K562 (cell line): ENCODE measurements at regions not wholly inside any gene's neighbourhood (a gene's known extent, or its start where the extent isn't known, plus 50 kb on each side); places are given as distances from the start of the nearest gene placed in this dataset.

Source experiments
- ATAC-seq: fragments of 200-7000 bp; cut with Tn5 transposase; 3 replicates; pipeline ENCODE4 v1.9.1; 2020; ENCODE audit warnings: moderate library complexity
- BruUV-seq: library from RNA; stranded (reverse); fragments of 400-500 nt; replicated peaks from 2 replicates; lab custom pipeline; 2021; lab: Mats Ljungman, UMichigan
- CTCF ChIA-PET: fragments of 300-600 bp; formaldehyde crosslinking; extraction: SDS; loops from one replicate; lab custom pipeline; 2021; ENCODE audit warnings: low intra/inter-chr PET ratio; lab: Yijun Ruan, JAX
- POLR2A ChIA-PET: fragments of 300-600, 350-650 bp; sonication (Branson Sonifier 250); formaldehyde crosslinking; extraction: SDS; loops from one replicate; lab custom pipeline; 2021; ENCODE audit warnings: antibody characterized with exemption, inconsistent platforms; lab: Yijun Ruan, JAX
- DNase-seq, 4 experiments: peaks; one replicate each; pipeline versions ENCODE4 v3.0.0 to v3.0.0-alpha.2; 2011 to 2018; ENCODE audit warnings: low spot score in 3 of 4, mixed read lengths in 3 of 4; ENCODE audit errors: extremely low read depth in 1 of 4
- FAIRE-seq: peaks from 2 replicates; lab custom pipeline; 2011; peaks lifted over from hg19 to GRCh38; lab: Jason Lieb, UNC
- H2AFZ ChIP-seq: 2 replicates; pipeline ENCODE4 v1.6.0; 2011; ENCODE audit warnings: low read depth, low read length, control low read depth, inconsistent platforms
- H3K27ac ChIP-seq: fragments of 200-600 bp; 3 replicates; pipeline ENCODE4 v1.8.0; 2011; ENCODE audit warnings: low read depth, mild to moderate bottlenecking, control low read depth, inconsistent platforms, low read length, moderate library complexity, mixed read lengths; ENCODE audit errors: extremely low read depth
- H3K27me3 ChIP-seq, 2 experiments: fragments of 300-600 bp in 1 of 2; 2 replicates in 1 of 2; 3 replicates in 1 of 2; pipeline versions ENCODE4 v1.6.0 to v1.8.0; 2011; ENCODE audit warnings: inconsistent platforms in 2 of 2, low read length in 2 of 2, mild to moderate bottlenecking in 1 of 2, mixed read lengths in 1 of 2, moderate library complexity in 1 of 2; ENCODE audit not compliant: control insufficient read depth in 2 of 2, insufficient read depth in 2 of 2
- H3K36me3 ChIP-seq: fragments of 300-600 bp; 3 replicates; pipeline ENCODE4 v1.8.0; 2011; ENCODE audit warnings: mild to moderate bottlenecking, low read length, inconsistent platforms; ENCODE audit not compliant: control insufficient read depth, insufficient read depth
- H3K4me1 ChIP-seq, 2 experiments: fragments of 200-600 bp in 1 of 2; replicated peaks in 1 of 2; 2 replicates in 1 of 2; 3 replicates in 1 of 2; pipeline versions ENCODE4 v1.5.1 to v1.8.0; 2011; ENCODE audit warnings: inconsistent platforms in 2 of 2, low read length in 2 of 2, mild to moderate bottlenecking in 1 of 2, mixed read lengths in 1 of 2, moderate library complexity in 1 of 2; ENCODE audit not compliant: control insufficient read depth in 2 of 2, insufficient read depth in 2 of 2
- H3K4me2 ChIP-seq: 2 replicates; pipeline ENCODE4 v1.6.1; 2011; ENCODE audit warnings: low read length, control low read depth, inconsistent platforms, mixed read lengths; ENCODE audit not compliant: insufficient read depth
- H3K4me3 ChIP-seq: fragments of 200-600 bp; sonication (generic), shearing (Covaris generic); 2 replicates; pipeline ENCODE4 v1.5.1; 2016; ENCODE audit warnings: control low read depth, inconsistent platforms
- H3K79me2 ChIP-seq: fragments of 200-600 bp; 3 replicates; pipeline ENCODE4 v1.8.0; 2011; ENCODE audit warnings: low read length, inconsistent platforms; ENCODE audit not compliant: control insufficient read depth, insufficient read depth
- H3K9ac ChIP-seq, 2 experiments: 2 replicates each; pipeline versions ENCODE4 v1.6.0 to v1.6.1; 2011; ENCODE audit warnings: low read depth in 2 of 2, low read length in 2 of 2, control low read depth in 1 of 2, inconsistent platforms in 1 of 2, mild to moderate bottlenecking in 1 of 2, mixed read lengths in 1 of 2; ENCODE audit not compliant: insufficient read depth in 1 of 2
- H3K9me1 ChIP-seq: one replicate; pipeline ENCODE4 v1.6.0; 2011; ENCODE audit warnings: inconsistent platforms, mild to moderate bottlenecking, low read length, moderate library complexity; ENCODE audit not compliant: control insufficient read depth, insufficient read depth
- H3K9me3 ChIP-seq: replicated peaks from 2 replicates; pipeline ENCODE4 v1.5.1; 2011; ENCODE audit warnings: low read depth, low read length, inconsistent platforms; ENCODE audit not compliant: control insufficient read depth, insufficient read depth
- H4K20me1 ChIP-seq: replicated peaks from 2 replicates; pipeline ENCODE4 v1.6.1; 2011; ENCODE audit warnings: low read length, inconsistent platforms, mixed read lengths; ENCODE audit not compliant: control insufficient read depth, insufficient read depth
- BRF2 ChIP-seq: IDR thresholded peaks from 3 replicates; pipeline ENCODE4 v1.6.1; 2011; ENCODE audit warnings: borderline replicate concordance, mild to moderate bottlenecking; ENCODE audit not compliant: insufficient read length, insufficient read depth
- CBFA2T3 ChIP-seq: fragments of 450-650 bp; IDR thresholded peaks from 2 replicates; pipeline ENCODE4 v1.6.1; 2017
- FIP1L1 ChIP-seq: fragments of 200-400 bp; formaldehyde crosslinking; IDR thresholded peaks from 2 replicates; pipeline ENCODE4 v1.6.1; 2018; ENCODE audit warnings: mild to moderate bottlenecking, low read depth, low read length; ENCODE audit not compliant: poor library complexity, severe bottlenecking
- NCOA1 ChIP-seq: fragments of 450-650 bp; IDR thresholded peaks from 2 replicates; pipeline ENCODE4 v1.6.1; 2016; ENCODE audit warnings: low read depth
- NFRKB ChIP-seq: fragments of 450-650 bp; IDR thresholded peaks from 2 replicates; pipeline ENCODE4 v1.6.1; 2016; ENCODE audit warnings: low read depth
- NUFIP1 ChIP-seq: fragments of 450-650 bp; IDR thresholded peaks from 2 replicates; pipeline ENCODE4 v1.6.1; 2018; ENCODE audit not compliant: partially characterized antibody
- ZBTB5 ChIP-seq: fragments of 450-650 bp; IDR thresholded peaks from 2 replicates; pipeline ENCODE4 v1.6.1; 2017; ENCODE audit warnings: antibody characterized with exemption
- ZNF41 ChIP-seq: fragments of 250-450 bp; sonication (Bioruptor Pico); conservative IDR thresholded peaks from 2 replicates; pipeline ENCODE4 v1.4.0; 2020; ENCODE audit warnings: mild to moderate bottlenecking
- ZNF75A ChIP-seq: fragments of 450-650 bp; formaldehyde crosslinking; IDR thresholded peaks from 2 replicates; pipeline ENCODE4 v1.4.0; 2020; ENCODE audit warnings: mild to moderate bottlenecking
- WGBS: fragments of 100-300 bp; shearing (Covaris generic); methylation state at CpG from one replicate; pipeline ENCODE4 v1.1.6; 2016; ENCODE audit warnings: low coverage, mixed read lengths; ENCODE audit not compliant: insufficient coverage; ENCODE audit errors: missing lambda C conversion rate; 5-methylcytosine and 5-hydroxymethylcytosine counted together
- in situ Hi-C: fragments of 300-500 bp; cut with MboI; formaldehyde crosslinking; loops from 4 replicates; pipeline ENCODE4 v1.15.0; 2018; ENCODE audit warnings: inconsistent platforms, mixed read lengths
- intact Hi-C: fragments of 100-400 bp; cut with micrococcal nuclease; formaldehyde crosslinking; loops from 2 replicates; pipeline ENCODE4 v1.14.2; 2022

- ChIA-PET CTCF (interaction anchor here (0.7 kb wide), 1 partner anchor 431 kb away, joined by 3 read pairs; no protein-coding TSS in a partner anchor), POLR2A (no interaction called here)
- no peak overlapping the region for H2AFZ ChIP-seq
- no peaks in the 10 kb centered on the region for H3K9me1 ChIP-seq
- no peak overlapping the region for H3K9ac ChIP-seq
- ATAC-seq (no peak), FAIRE-seq (no peak), DNase-seq (no peak)
- H3K4me3 ChIP-seq, result no peak overlapping the region
- intact Hi-C loops, result no loop called here
- no peak overlapping the region for H3K27ac ChIP-seq
- H4K20me1 ChIP-seq, result no peaks in the 10 kb centered on the region
- H3K9me3 ChIP-seq, result no peaks in the 10 kb centered on the region
- no peak overlapping the region for H3K4me2 ChIP-seq
- no peaks in the 10 kb centered on the region for H3K27me3 ChIP-seq
- TF ChIP-seq NCOA1 (no peak), ZNF41 (CRISPR knock-in tag) (no peak), NFRKB (no peak), FIP1L1 (no peak), BRF2 (no peak), CBFA2T3 (no peak), ZBTB5 (no peak), ZNF75A (CRISPR knock-in tag) (no peak), NUFIP1 (no peak)
- WGBS, result 53% methylated on average over 6 of the region's 6 CpGs
- no peaks in the 10 kb centered on the region for H3K79me2 ChIP-seq
- H3K4me1 ChIP-seq, result no peaks in the 10 kb centered on the region
- in situ Hi-C loops, result no loop called here
- H3K36me3 ChIP-seq, result no peaks in the 10 kb centered on the region
- BruUV-seq, result no TSS peak
Observed at GRCh38 chr6:147881432-147881831, 372.9 kb downstream of the SAMD5 start.
